ENCODE measurements at regions not wholly inside any gene's neighbourhood (a gene's known extent, or its start where the extent isn't known, plus 50 kb on each side); places are given as distances from the start of the nearest gene placed in this dataset.
"Not testable (repeated sequence)": the region's sequence is repeated elsewhere in the genome, so short reads cannot be mapped to it uniquely, and the experiment has no call there.

DNA sequence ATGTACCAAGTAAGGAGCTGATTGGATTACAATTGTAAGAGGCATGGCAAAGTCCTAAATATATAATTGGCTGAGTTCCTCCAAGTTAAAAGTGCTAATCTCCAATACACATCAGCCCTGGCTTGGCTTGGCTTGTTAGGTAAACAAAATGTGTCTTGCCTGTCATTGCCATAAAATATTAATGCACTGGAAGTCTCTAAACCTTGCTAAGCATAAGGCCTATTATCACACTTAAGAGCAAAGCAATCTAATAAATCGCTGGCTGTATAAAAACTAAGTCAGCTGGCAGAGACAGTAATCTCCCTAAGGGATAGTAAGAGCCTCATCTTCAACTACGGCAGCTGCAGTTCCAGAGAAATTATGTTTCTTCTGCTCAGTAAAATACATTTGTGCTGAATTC is 418.6 kb upstream of the GRAMD2B start:
- WGBS = 14% methylated on average over 2 of the region's 2 CpGs
- TF ChIP-seq, protein P1, sequence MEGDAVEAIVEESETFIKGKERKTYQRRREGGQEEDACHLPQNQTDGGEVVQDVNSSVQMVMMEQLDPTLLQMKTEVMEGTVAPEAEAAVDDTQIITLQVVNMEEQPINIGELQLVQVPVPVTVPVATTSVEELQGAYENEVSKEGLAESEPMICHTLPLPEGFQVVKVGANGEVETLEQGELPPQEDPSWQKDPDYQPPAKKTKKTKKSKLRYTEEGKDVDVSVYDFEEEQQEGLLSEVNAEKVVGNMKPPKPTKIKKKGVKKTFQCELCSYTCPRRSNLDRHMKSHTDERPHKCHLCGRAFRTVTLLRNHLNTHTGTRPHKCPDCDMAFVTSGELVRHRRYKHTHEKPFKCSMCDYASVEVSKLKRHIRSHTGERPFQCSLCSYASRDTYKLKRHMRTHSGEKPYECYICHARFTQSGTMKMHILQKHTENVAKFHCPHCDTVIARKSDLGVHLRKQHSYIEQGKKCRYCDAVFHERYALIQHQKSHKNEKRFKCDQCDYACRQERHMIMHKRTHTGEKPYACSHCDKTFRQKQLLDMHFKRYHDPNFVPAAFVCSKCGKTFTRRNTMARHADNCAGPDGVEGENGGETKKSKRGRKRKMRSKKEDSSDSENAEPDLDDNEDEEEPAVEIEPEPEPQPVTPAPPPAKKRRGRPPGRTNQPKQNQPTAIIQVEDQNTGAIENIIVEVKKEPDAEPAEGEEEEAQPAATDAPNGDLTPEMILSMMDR (IDR thresholded peaks at IDR 0.05) = no peak
- no peak for TF ChIP-seq POLR2A (IDR thresholded peaks at IDR 0.05)
- TF ChIP-seq EP300 (IDR thresholded peaks at IDR 0.05) = no peak
- no peak for TF ChIP-seq POLR2AphosphoS5 (IDR thresholded peaks at IDR 0.05)
- no peaks in the 10 kb centered on the region for H3K36me3 ChIP-seq
- peaks cover 36% of the 10 kb centered on the region for H3K4me1 ChIP-seq
- H3K4me3 ChIP-seq = no peak overlapping the region
- DNase-seq (ENCODE audit: low spot score in 2 of 2) = no peak
- H3K27me3 ChIP-seq = no peaks in the 10 kb centered on the region
- no peaks in the 10 kb centered on the region for H3K9me3 ChIP-seq
- no peak overlapping the region for H3K27ac ChIP-seq

DNA sequence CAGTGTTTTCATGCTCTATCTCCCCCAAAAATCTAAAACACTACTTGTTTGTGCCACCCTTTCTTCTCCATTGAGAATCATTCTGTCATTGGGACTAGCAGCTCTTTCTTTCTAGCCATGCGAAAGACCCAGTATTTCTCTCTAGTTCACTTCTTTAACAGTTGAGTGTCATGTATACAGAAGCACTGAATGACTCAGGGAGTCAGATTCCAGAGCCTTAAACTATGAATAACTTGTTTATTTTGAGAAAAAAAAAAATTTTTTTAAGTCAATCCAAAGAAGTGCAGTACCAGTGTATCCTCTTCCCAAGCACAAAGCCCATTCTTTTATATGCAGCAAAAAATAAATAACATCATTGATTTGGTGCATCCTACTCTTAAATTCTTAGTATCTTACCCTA is 415.4 kb upstream of the GRAMD2B start:
- Histone ChIP-seq H3K9me3 (no peaks in the 10 kb centered on the region), H3K4me1 (peaks cover 22% of the 10 kb centered on the region), H3K27me3 (no peaks in the 10 kb centered on the region), H3K36me3 (no peaks in the 10 kb centered on the region), H3K27ac (no peak overlapping the region), H3K4me3 (no peak overlapping the region)
- WGBS = 92% methylated on average over 1 of the region's 1 CpG
- no peak for DNase-seq (ENCODE audit: low spot score in 2 of 2)
- TF ChIP-seq POLR2AphosphoS5 (IDR thresholded peaks at IDR 0.05) (no peak), EP300 (IDR thresholded peaks at IDR 0.05) (no peak), POLR2A (IDR thresholded peaks at IDR 0.05) (no peak)
- TF ChIP-seq, protein P1 (IDR thresholded peaks at IDR 0.05) = no peak

DNA sequence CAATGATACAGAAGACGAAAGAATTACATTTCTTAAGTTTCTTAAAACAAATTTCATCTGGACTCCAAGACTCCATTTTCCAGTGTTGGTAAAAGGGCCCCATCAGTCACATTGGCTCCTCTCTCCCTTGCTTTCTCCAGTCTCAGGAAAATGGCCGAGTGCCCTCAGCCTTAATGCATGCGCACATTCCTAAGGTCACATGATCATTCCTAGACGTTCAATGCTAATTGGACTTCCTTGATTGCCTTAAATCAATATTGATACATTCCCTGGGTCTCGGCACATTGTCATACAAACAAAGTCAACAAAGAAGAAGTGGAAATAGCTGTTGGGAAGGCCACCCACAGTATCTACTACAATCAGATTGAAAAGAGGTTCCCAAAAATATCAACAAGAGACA is 413.6 kb upstream of the GRAMD2B start:
- 85% methylated on average over 5 of the region's 5 CpGs for WGBS
- Histone ChIP-seq H3K27ac (no peak overlapping the region), H3K4me3 (no peak overlapping the region), H3K9me3 (no peaks in the 10 kb centered on the region), H3K4me1 (peaks cover 6% of the 10 kb centered on the region), H3K27me3 (no peaks in the 10 kb centered on the region), H3K36me3 (no peaks in the 10 kb centered on the region)
- no peak for TF ChIP-seq EP300 (IDR thresholded peaks at IDR 0.05)
- no peak for TF ChIP-seq POLR2A (IDR thresholded peaks at IDR 0.05)
- TF ChIP-seq, protein P1 (IDR thresholded peaks at IDR 0.05) = no peak
- no peak for TF ChIP-seq POLR2AphosphoS5 (IDR thresholded peaks at IDR 0.05)
- DNase-seq (ENCODE audit: low spot score in 2 of 2) = no peak

DNA sequence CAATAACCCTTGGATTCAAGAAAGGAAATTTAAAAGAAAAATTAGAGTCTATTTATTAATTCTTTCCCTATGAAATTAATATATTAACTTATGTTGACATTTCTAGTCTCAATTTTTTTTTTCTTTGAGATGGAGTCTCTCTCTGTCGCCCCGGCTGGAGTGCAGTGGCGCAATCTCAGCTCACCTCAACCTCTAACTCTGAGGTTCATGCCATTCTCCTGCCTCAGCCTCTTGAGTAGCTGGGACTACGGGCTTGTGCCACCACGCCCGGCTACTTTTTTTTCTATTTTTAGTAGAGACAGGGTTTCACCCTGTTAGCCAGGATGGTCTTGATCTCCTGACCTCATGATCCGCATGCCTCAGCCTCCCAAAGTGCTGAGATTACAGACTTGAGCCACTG is 411.7 kb upstream of the GRAMD2B start:
- not testable (repeated sequence) for DNase-seq (ENCODE audit: low spot score in 2 of 2); H3K4me3 ChIP-seq; H3K36me3 ChIP-seq; H3K27me3 ChIP-seq; H3K9me3 ChIP-seq; H3K27ac ChIP-seq
- peaks cover 19% of the 10 kb centered on the region for H3K4me1 ChIP-seq
- WGBS = 86% methylated on average over 7 of the region's 7 CpGs

DNA sequence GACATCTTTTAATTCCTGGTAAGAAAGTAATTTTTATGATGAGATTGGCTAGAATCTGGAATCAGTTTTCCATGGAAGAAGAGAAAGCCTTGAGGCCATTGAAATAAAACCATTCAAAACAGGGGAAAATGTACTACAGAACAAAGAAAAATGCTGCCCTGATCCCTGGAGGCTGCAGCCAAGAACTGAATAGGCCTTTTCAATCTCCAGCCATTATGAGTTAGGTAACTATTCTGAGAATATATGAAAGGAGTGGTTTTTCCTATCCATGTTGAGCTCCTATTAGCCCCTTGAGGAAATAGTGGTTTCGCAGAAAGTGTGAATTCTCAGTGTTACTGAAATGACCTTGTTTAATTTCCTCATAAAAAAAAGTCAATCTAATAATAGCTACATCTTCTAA is 408.5 kb upstream of the GRAMD2B start:
- H3K27me3 ChIP-seq = no peaks in the 10 kb centered on the region
- peaks cover 19% of the 10 kb centered on the region for H3K4me1 ChIP-seq

More for the DNA sequence above, 408.5 kb upstream of the GRAMD2B start:
- Histone ChIP-seq H3K36me3 (no peaks in the 10 kb centered on the region), H3K27ac (no peak overlapping the region), H3K4me3 (no peak overlapping the region), H3K9me3 (no peaks in the 10 kb centered on the region)
- no peak for DNase-seq (ENCODE audit: low spot score in 2 of 2)
- TF ChIP-seq EP300 (IDR thresholded peaks at IDR 0.05) = no peak
- no peak for TF ChIP-seq POLR2AphosphoS5 (IDR thresholded peaks at IDR 0.05)
- TF ChIP-seq, protein P1 (IDR thresholded peaks at IDR 0.05) = no peak
- no peak for TF ChIP-seq POLR2A (IDR thresholded peaks at IDR 0.05)
- WGBS = 73% methylated on average over 1 of the region's 1 CpG

All from suprapubic skin (tissue), 4 donors.